ENCODE measurements at regions not wholly inside any gene's neighbourhood (a gene's known extent, or its start where the extent isn't known, plus 50 kb on each side); places are given as distances from the start of the nearest gene placed in this dataset.

GRCh38 chr11:87493516-87493915 is 455.8 kb downstream of the TMEM135 start:
- Histone ChIP-seq H3K27me3 (ENCODE audit: insufficient read depth, low read depth, severe bottlenecking) (no peaks in the 10 kb centered on the region), H3K36me3 (no peaks in the 10 kb centered on the region), H3K27ac (no peak overlapping the region), H3K4me3 (ENCODE audit: low read depth, low read length) (no peak overlapping the region), H3K9me3 (ENCODE audit: severe bottlenecking) (no peaks in the 10 kb centered on the region)
- DNase-seq: no peak
- no peak for TF ChIP-seq CTCF (IDR thresholded peaks at IDR 0.05; ENCODE audit: low read depth, low read length)

GRCh38 chr11:87491381-87491780 is 453.6 kb downstream of the TMEM135 start:
- Histone ChIP-seq H3K4me3 (ENCODE audit: low read depth, low read length) (no peak overlapping the region), H3K27me3 (ENCODE audit: insufficient read depth, low read depth, severe bottlenecking) (no peaks in the 10 kb centered on the region), H3K27ac (no peak overlapping the region), H3K9me3 (ENCODE audit: severe bottlenecking) (no peaks in the 10 kb centered on the region), H3K36me3 (no peaks in the 10 kb centered on the region)
- no peak for TF ChIP-seq CTCF (IDR thresholded peaks at IDR 0.05; ENCODE audit: low read depth, low read length)
- DNase-seq: no peak

- DNase-seq: no peak
- H3K27ac ChIP-seq: no peak overlapping the region
Observed at GRCh38 chr11:87490671-87491070, 452.9 kb downstream of the TMEM135 start.

GRCh38 chr11:87484566-87484965 is 446.8 kb downstream of the TMEM135 start:
- Histone ChIP-seq H3K27ac (no peak overlapping the region), H3K27me3 (ENCODE audit: insufficient read depth, low read depth, severe bottlenecking) (no peaks in the 10 kb centered on the region), H3K36me3 (no peaks in the 10 kb centered on the region), H3K4me3 (ENCODE audit: low read depth, low read length) (no peak overlapping the region), H3K9me3 (ENCODE audit: severe bottlenecking) (no peaks in the 10 kb centered on the region)
- TF ChIP-seq CTCF (IDR thresholded peaks at IDR 0.05; ENCODE audit: low read depth, low read length): no peak
- no peak for DNase-seq

More at GRCh38 chr11:87490671-87491070, 452.9 kb downstream of the TMEM135 start:
- Histone ChIP-seq H3K27me3 (ENCODE audit: insufficient read depth, low read depth, severe bottlenecking) (no peaks in the 10 kb centered on the region), H3K36me3 (no peaks in the 10 kb centered on the region), H3K4me3 (ENCODE audit: low read depth, low read length) (no peak overlapping the region), H3K9me3 (ENCODE audit: severe bottlenecking) (no peaks in the 10 kb centered on the region)
- TF ChIP-seq CTCF (IDR thresholded peaks at IDR 0.05; ENCODE audit: low read depth, low read length): no peak

- Histone ChIP-seq H3K4me3 (ENCODE audit: low read depth, low read length) (no peak overlapping the region), H3K27me3 (ENCODE audit: insufficient read depth, low read depth, severe bottlenecking) (no peaks in the 10 kb centered on the region)
Observed at GRCh38 chr11:87477321-87477720, 439.6 kb downstream of the TMEM135 start.

More at GRCh38 chr11:87477321-87477720, 439.6 kb downstream of the TMEM135 start:
- Histone ChIP-seq H3K9me3 (ENCODE audit: severe bottlenecking) (no peaks in the 10 kb centered on the region), H3K36me3 (no peaks in the 10 kb centered on the region), H3K27ac (no peak overlapping the region)
- TF ChIP-seq CTCF (IDR thresholded peaks at IDR 0.05; ENCODE audit: low read depth, low read length): no peak
- DNase-seq: no peak

Measured in WERI-Rb-1 (cell line).